WTC11 (cell line): ENCODE measurements at regions not wholly inside any gene's neighbourhood (a gene's known extent, or its start where the extent isn't known, plus 50 kb on each side); places are given as distances from the start of the nearest gene placed in this dataset.

Experiments
- AFF4 ChIP-seq: sonication (generic); formaldehyde crosslinking; IDR thresholded peaks from 2 replicates; pipeline ENCODE4 v1.8.1; 2023; ENCODE audit warnings: mild to moderate bottlenecking, missing genetic modification reagents, borderline replicate concordance
- CTCF ChIP-seq: fragments of 200-600 bp; IDR thresholded peaks from 2 replicates; pipeline ENCODE4 v1.8.0; 2022; ENCODE audit warnings: antibody characterized with exemption
- FOXP4 ChIP-seq: sonication (generic); formaldehyde crosslinking; IDR thresholded peaks from 2 replicates; pipeline ENCODE4 v1.8.0; 2022; ENCODE audit warnings: mild to moderate bottlenecking, missing genetic modification reagents
- JAZF1 ChIP-seq: fragments of 250-450 bp; sonication (Bioruptor Pico); IDR thresholded peaks from 2 replicates; pipeline ENCODE4 v1.9.0; 2021; ENCODE audit warnings: moderate library complexity, mild to moderate bottlenecking, inconsistent platforms
- MAX ChIP-seq: sonication (generic); formaldehyde crosslinking; IDR thresholded peaks from 2 replicates; pipeline ENCODE4 v1.8.0; 2022; ENCODE audit warnings: mild to moderate bottlenecking, missing genetic modification reagents
- PREB ChIP-seq: sonication (generic); formaldehyde crosslinking; IDR thresholded peaks from 2 replicates; pipeline ENCODE4 v1.8.1; 2022; ENCODE audit warnings: mild to moderate bottlenecking, missing genetic modification reagents, moderate library complexity, borderline replicate concordance
- TF ChIP-seq, protein P1 (sequence below): sonication (generic); formaldehyde crosslinking; IDR thresholded peaks from 2 replicates; pipeline ENCODE4 v1.8.1; 2023; ENCODE audit warnings: mild to moderate bottlenecking, missing genetic modification reagents
- TF ChIP-seq, protein P2 (sequence below): sonication (generic); formaldehyde crosslinking; IDR thresholded peaks from 2 replicates; pipeline ENCODE4 v1.8.1; 2022; ENCODE audit warnings: low read depth, mild to moderate bottlenecking, moderate library complexity, missing genetic modification reagents, borderline replicate concordance

DNA sequence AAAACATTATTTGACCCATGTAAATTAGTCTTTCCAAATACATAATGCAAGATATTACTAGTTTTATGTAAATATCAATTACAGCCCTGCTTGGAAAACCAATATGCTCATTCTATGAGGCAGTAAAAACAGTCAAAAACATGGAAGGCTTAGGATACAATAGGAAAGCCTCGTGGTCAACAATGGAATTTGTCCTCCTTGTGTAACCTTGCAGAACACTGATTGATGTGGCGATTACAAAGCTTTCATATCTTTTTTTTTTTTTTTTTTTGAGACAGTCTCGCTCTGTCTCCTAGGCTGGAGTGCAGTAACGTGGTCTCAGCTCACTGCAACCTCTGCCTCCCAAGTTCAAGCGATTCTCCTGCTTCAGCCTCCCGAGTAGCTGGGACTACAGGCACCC lies 157.3 kb upstream of the BET1 start:
- TF ChIP-seq FOXP4 (CRISPR knock-in tag): no peak
- TF ChIP-seq, protein P1, sequence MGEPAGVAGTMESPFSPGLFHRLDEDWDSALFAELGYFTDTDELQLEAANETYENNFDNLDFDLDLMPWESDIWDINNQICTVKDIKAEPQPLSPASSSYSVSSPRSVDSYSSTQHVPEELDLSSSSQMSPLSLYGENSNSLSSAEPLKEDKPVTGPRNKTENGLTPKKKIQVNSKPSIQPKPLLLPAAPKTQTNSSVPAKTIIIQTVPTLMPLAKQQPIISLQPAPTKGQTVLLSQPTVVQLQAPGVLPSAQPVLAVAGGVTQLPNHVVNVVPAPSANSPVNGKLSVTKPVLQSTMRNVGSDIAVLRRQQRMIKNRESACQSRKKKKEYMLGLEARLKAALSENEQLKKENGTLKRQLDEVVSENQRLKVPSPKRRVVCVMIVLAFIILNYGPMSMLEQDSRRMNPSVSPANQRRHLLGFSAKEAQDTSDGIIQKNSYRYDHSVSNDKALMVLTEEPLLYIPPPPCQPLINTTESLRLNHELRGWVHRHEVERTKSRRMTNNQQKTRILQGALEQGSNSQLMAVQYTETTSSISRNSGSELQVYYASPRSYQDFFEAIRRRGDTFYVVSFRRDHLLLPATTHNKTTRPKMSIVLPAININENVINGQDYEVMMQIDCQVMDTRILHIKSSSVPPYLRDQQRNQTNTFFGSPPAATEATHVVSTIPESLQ (CRISPR knock-in tag): no peak
- TF ChIP-seq CTCF: no peak
- TF ChIP-seq PREB: no peak
- no peak for TF ChIP-seq MAX (CRISPR knock-in tag)
- TF ChIP-seq, protein P2, sequence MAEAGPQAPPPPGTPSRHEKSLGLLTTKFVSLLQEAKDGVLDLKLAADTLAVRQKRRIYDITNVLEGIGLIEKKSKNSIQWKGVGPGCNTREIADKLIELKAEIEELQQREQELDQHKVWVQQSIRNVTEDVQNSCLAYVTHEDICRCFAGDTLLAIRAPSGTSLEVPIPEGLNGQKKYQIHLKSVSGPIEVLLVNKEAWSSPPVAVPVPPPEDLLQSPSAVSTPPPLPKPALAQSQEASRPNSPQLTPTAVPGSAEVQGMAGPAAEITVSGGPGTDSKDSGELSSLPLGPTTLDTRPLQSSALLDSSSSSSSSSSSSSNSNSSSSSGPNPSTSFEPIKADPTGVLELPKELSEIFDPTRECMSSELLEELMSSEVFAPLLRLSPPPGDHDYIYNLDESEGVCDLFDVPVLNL (CRISPR knock-in tag): no peak
- no peak for TF ChIP-seq AFF4 (CRISPR knock-in tag)
- TF ChIP-seq JAZF1: no peak
